H1 (cell line): ENCODE measurements at regions not wholly inside any gene's neighbourhood (a gene's known extent, or its start where the extent isn't known, plus 50 kb on each side); places are given as distances from the start of the nearest gene placed in this dataset.

ENCODE experiments used
- CTCF ChIA-PET: fragments of 300-600 bp; sonication (Branson Sonifier 250); formaldehyde crosslinking; loops from one replicate; lab custom pipeline; 2021; ENCODE audit not compliant: partially characterized antibody; lab: Charles Lee
- POLR2A ChIA-PET: fragments of 300-600 bp; sonication (Branson Sonifier 250); formaldehyde crosslinking; loops from one replicate; lab custom pipeline; 2021; ENCODE audit warnings: inconsistent platforms; ENCODE audit not compliant: partially characterized antibody; lab: Charles Lee
- DNase-seq, 2 experiments: peaks; one replicate each; pipeline versions ENCODE4 v3.0.0 to v3.0.0-alpha.2; 2010 to 2022; ENCODE audit warnings: low spot score in 2 of 2, low read depth in 1 of 2, mixed read lengths in 1 of 2
- FAIRE-seq: peaks from 2 replicates; lab custom pipeline; 2011; peaks lifted over from hg19 to GRCh38; lab: Jason Lieb, UNC
- H2AFZ ChIP-seq: 2 replicates; pipeline ENCODE4 v1.8.1; 2012; ENCODE audit warnings: low read length, inconsistent platforms
- H2AK5ac ChIP-seq: 2 replicates; pipeline ENCODE4 v1.6.1; 2013; ENCODE audit warnings: low read depth, low read length
- H2BK120ac ChIP-seq: replicated peaks from 2 replicates; pipeline ENCODE3; 2013; ENCODE audit warnings: low read depth, low read length, inconsistent platforms
- H2BK12ac ChIP-seq: 2 replicates; pipeline ENCODE4 v1.6.1; 2013; ENCODE audit warnings: low read depth, low read length
- H2BK15ac ChIP-seq: 2 replicates; pipeline ENCODE4 v1.6.1; 2013; ENCODE audit warnings: low read length
- H2BK20ac ChIP-seq: 2 replicates; pipeline ENCODE4 v1.6.1; 2013; ENCODE audit warnings: low read length
- H2BK5ac ChIP-seq: 2 replicates; pipeline ENCODE4 v1.6.1; 2013; ENCODE audit warnings: low read depth, low read length
- H3K14ac ChIP-seq: 2 replicates; pipeline ENCODE4 v1.6.1; 2013; ENCODE audit warnings: inconsistent platforms; ENCODE audit not compliant: insufficient read length
- H3K18ac ChIP-seq: 2 replicates; pipeline ENCODE4 v1.6.1; 2013; ENCODE audit warnings: low read length; ENCODE audit errors: extremely low read depth
- H3K23ac ChIP-seq: 2 replicates; pipeline ENCODE4 v1.6.1; 2013; ENCODE audit warnings: inconsistent platforms; ENCODE audit not compliant: insufficient read length
- H3K23me2 ChIP-seq: 2 replicates; pipeline ENCODE4 v1.6.1; 2013; ENCODE audit warnings: low read depth, low read length
- H3K27ac ChIP-seq: 2 replicates; pipeline ENCODE4 v1.6.1; 2011; ENCODE audit warnings: low read depth, low read length, inconsistent platforms
- H3K27me3 ChIP-seq, 4 experiments: replicated peaks in 1 of 4; 1 replicate in 1 of 4; 2 replicates in 3 of 4; pipeline versions ENCODE4 v1.6.1 to v1.8.1; 2011 to 2013; ENCODE audit warnings: low read length in 3 of 4, mild to moderate bottlenecking in 3 of 4, inconsistent platforms in 2 of 4, mixed read lengths in 2 of 4, moderate library complexity in 1 of 4; ENCODE audit not compliant: control insufficient read depth in 3 of 4, insufficient read depth in 3 of 4; ENCODE audit errors: extremely low read depth in 1 of 4
- H3K36me3 ChIP-seq, 4 experiments: 2 replicates each; pipeline versions ENCODE4 v1.6.1 to v1.8.1; 2011 to 2013; ENCODE audit warnings: mild to moderate bottlenecking in 4 of 4, low read length in 3 of 4, moderate library complexity in 2 of 4, control low read depth in 1 of 4, inconsistent platforms in 1 of 4; ENCODE audit not compliant: insufficient read depth in 4 of 4, control insufficient read depth in 2 of 4
- H3K4ac ChIP-seq: replicated peaks from 2 replicates; pipeline ENCODE3; 2013; ENCODE audit warnings: low read length, low read depth, mixed read lengths, inconsistent platforms; ENCODE audit not compliant: insufficient read length
- H3K4me1 ChIP-seq, 4 experiments: replicated peaks in 1 of 4; 1 replicate in 1 of 4; 2 replicates in 3 of 4; pipeline versions ENCODE4 v1.6.1 to v1.8.1; 2011 to 2013; ENCODE audit warnings: low read length in 3 of 4, inconsistent platforms in 2 of 4, mixed read lengths in 1 of 4; ENCODE audit not compliant: insufficient read depth in 4 of 4, control insufficient read depth in 3 of 4
- H3K4me2 ChIP-seq, 2 experiments: 2 replicates each; pipeline versions ENCODE4 v1.6.1 to v1.8.1; 2011 to 2013; ENCODE audit warnings: low read depth in 2 of 2, low read length in 2 of 2, control low read depth in 1 of 2, inconsistent platforms in 1 of 2, mild to moderate bottlenecking in 1 of 2; ENCODE audit not compliant: insufficient read depth in 1 of 2
- H3K4me3 ChIP-seq, 4 experiments: fragments of 200-600, 300-600 bp in 1 of 4; sonication (generic), shearing (Covaris generic), sonication (Bioruptor Twin) in 1 of 4; 2 replicates each; pipeline versions ENCODE4 v1.5.1 to v1.8.1; 2011 to 2016; ENCODE audit warnings: low read length in 4 of 4, low read depth in 3 of 4, control low read depth in 2 of 4, inconsistent platforms in 2 of 4, mild to moderate bottlenecking in 2 of 4, mixed read lengths in 1 of 4, moderate library complexity in 1 of 4; ENCODE audit not compliant: insufficient read depth in 2 of 4; ENCODE audit errors: extremely low read depth in 1 of 4
- H3K56ac ChIP-seq: replicated peaks from 2 replicates; pipeline ENCODE3; 2013; ENCODE audit warnings: low read depth, mild to moderate bottlenecking, mixed read lengths, low read length, inconsistent platforms; ENCODE audit not compliant: insufficient read length
- H3K79me1 ChIP-seq: 2 replicates; pipeline ENCODE4 v1.6.1; 2013; ENCODE audit warnings: low read depth, low read length, control low read depth
- H3K79me2 ChIP-seq, 2 experiments: 2 replicates each; pipeline versions ENCODE4 v1.6.1 to v1.8.1; 2012 to 2013; ENCODE audit warnings: low read length in 2 of 2, mild to moderate bottlenecking in 2 of 2, inconsistent platforms in 1 of 2; ENCODE audit not compliant: insufficient read depth in 2 of 2, control insufficient read depth in 1 of 2
- H3K9ac ChIP-seq, 4 experiments: replicated peaks in 1 of 4; 1 replicate in 1 of 4; 2 replicates in 3 of 4; pipeline versions ENCODE4 v1.6.1 to v1.8.1; 2011 to 2013; ENCODE audit warnings: low read depth in 3 of 4, low read length in 3 of 4, control low read depth in 2 of 4, mild to moderate bottlenecking in 2 of 4, moderate library complexity in 2 of 4, inconsistent platforms in 1 of 4; ENCODE audit errors: extremely low read depth in 1 of 4
- H3K9me3 ChIP-seq, 2 experiments: 2 replicates each; pipeline versions ENCODE4 v1.6.1 to v1.8.1; 2012 to 2013; ENCODE audit warnings: mild to moderate bottlenecking in 2 of 2, moderate library complexity in 2 of 2, control low read depth in 1 of 2, inconsistent platforms in 1 of 2, low read depth in 1 of 2, low read length in 1 of 2, mixed read lengths in 1 of 2; ENCODE audit not compliant: insufficient read depth in 2 of 2
- H4K20me1 ChIP-seq, 2 experiments: replicated peaks in 1 of 2; 2 replicates each; pipeline versions ENCODE3 to v1.8.1; 2011 to 2013; ENCODE audit warnings: inconsistent platforms in 2 of 2, low read length in 2 of 2, mild to moderate bottlenecking in 1 of 2; ENCODE audit not compliant: insufficient read depth in 2 of 2, control insufficient read depth in 1 of 2
- H4K5ac ChIP-seq: 2 replicates; pipeline ENCODE4 v1.6.1; 2013; ENCODE audit warnings: low read length, low read depth, mixed read lengths, inconsistent platforms; ENCODE audit not compliant: insufficient read length
- H4K8ac ChIP-seq: 2 replicates; pipeline ENCODE4 v1.8.0; 2013; ENCODE audit warnings: mild to moderate bottlenecking, moderate library complexity, low read length, inconsistent platforms; ENCODE audit not compliant: insufficient read depth; ENCODE audit errors: extremely low read depth
- H4K91ac ChIP-seq: replicated peaks from 2 replicates; pipeline ENCODE3; 2013; ENCODE audit warnings: low read length, mixed read lengths, inconsistent platforms; ENCODE audit not compliant: insufficient read length
- BACH1 ChIP-seq: IDR thresholded peaks from 2 replicates; pipeline ENCODE4 v1.6.1; 2012; ENCODE audit warnings: low read length, improper control_type of control experiment
- EGR1 ChIP-seq: IDR thresholded peaks from 2 replicates; pipeline ENCODE4 v1.6.1; 2011; ENCODE audit warnings: low read depth, low read length, borderline replicate concordance
- RFX5 ChIP-seq: IDR thresholded peaks from 2 replicates; pipeline ENCODE4 v1.6.1; 2011; ENCODE audit warnings: low read depth, low read length, improper control_type of control experiment, borderline replicate concordance
- USF2 ChIP-seq: IDR thresholded peaks from 2 replicates; pipeline ENCODE4 v1.6.1; 2011; ENCODE audit warnings: low read length, improper control_type of control experiment

- no peak for TF ChIP-seq RFX5
Measured at GRCh38 chr3:96491023-96491422, 323.4 kb upstream of the EPHA6 start (continued).

GRCh38 chr3:96491868-96492267 lies 322.5 kb upstream of the EPHA6 start:
- no peak overlapping the region for H3K4ac ChIP-seq
- no peaks in the 10 kb centered on the region for H3K36me3 ChIP-seq
- no peak overlapping the region for H2BK5ac ChIP-seq
- H2BK12ac ChIP-seq, result no peak overlapping the region
- no peak overlapping the region for H3K23ac ChIP-seq
- no peaks in the 10 kb centered on the region for H3K23me2 ChIP-seq
- no peak overlapping the region for H2BK120ac ChIP-seq
- H3K4me1 ChIP-seq, result no peaks in the 10 kb centered on the region
- H4K91ac ChIP-seq, result no peak overlapping the region
- DNase-seq, result no peak
- H3K79me1 ChIP-seq, result no peaks in the 10 kb centered on the region
- H4K20me1 ChIP-seq, result no peaks in the 10 kb centered on the region
- no peak overlapping the region for H2AFZ ChIP-seq
- H2AK5ac ChIP-seq, result no peak overlapping the region
- H3K79me2 ChIP-seq, result no peaks in the 10 kb centered on the region
- no peak overlapping the region for H3K14ac ChIP-seq
- no peak overlapping the region for H4K8ac ChIP-seq
- H2BK15ac ChIP-seq, result no peak overlapping the region
- H3K4me3 ChIP-seq, result no peak overlapping the region
- no peaks in the 10 kb centered on the region for H3K27me3 ChIP-seq
- H4K5ac ChIP-seq, result no peak overlapping the region
- TF ChIP-seq USF2 (no peak), EGR1 (no peak), BACH1 (no peak)
- ChIA-PET CTCF (no interaction called here), POLR2A (no interaction called here)
- no peak overlapping the region for H2BK20ac ChIP-seq
- H3K27ac ChIP-seq, result no peak overlapping the region
- H3K9ac ChIP-seq, result no peak overlapping the region
- no peaks in the 10 kb centered on the region for H3K9me3 ChIP-seq
- H3K56ac ChIP-seq, result no peak overlapping the region
- FAIRE-seq, result no peak
- no peak overlapping the region for H3K18ac ChIP-seq
- no peak overlapping the region for H3K4me2 ChIP-seq
